Fibroblast of lung (primary cell): ENCODE measurements at regions not wholly inside any gene's neighbourhood (a gene's known extent, or its start where the extent isn't known, plus 50 kb on each side); places are given as distances from the start of the nearest gene placed in this dataset.

ENCODE experiments used
- CTCF ChIP-seq, 2 donors: IDR thresholded peaks in 1 of 2; conservative IDR thresholded peaks in 1 of 2; 1 replicate in 1 of 2; 2 replicates in 1 of 2; pipeline ENCODE4 v1.5.1; 2011 to 2012; ENCODE audit warnings: low read length in 2 of 2, control low read depth in 1 of 2, inconsistent platforms in 1 of 2, low read depth in 1 of 2, mild to moderate bottlenecking in 1 of 2
- EZH2 ChIP-seq: IDR thresholded peaks from 2 replicates; pipeline ENCODE4 v1.5.1; 2012; ENCODE audit warnings: low read length, control low read depth, mild to moderate bottlenecking; ENCODE audit errors: missing control alignments

DNA sequence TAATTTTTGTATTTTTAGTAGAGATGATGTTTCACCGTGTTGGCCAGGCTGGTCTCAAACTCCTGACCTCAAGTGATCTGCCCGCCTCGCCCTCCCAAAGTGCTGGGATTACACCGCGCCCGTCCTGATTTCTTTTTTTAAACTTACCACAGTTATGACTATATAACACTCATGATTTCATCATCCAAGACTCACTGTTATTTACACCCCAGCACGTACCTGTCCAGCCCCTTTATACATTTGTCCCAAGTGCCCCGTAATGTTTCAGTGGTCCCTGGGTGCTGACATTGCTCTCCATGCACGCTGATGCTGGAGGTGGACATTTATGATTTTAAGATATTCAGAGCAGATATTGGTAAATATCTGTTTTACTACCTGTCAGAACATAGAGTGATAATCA lies 219.9 kb upstream of the GMDS start:
- TF ChIP-seq EZH2: no peak
- TF ChIP-seq CTCF (conservative IDR thresholded peaks at IDR 0.05 in 1 of 2, IDR thresholded peaks at IDR 0.05 in 1 of 2; ENCODE audit: low read depth in 1 of 2, low read length in 2 of 2): no peak
